ENCODE measurements at regions not wholly inside any gene's neighbourhood (a gene's known extent, or its start where the extent isn't known, plus 50 kb on each side); places are given as distances from the start of the nearest gene placed in this dataset.
"Not testable (repeated sequence)": the region's sequence is repeated elsewhere in the genome, so short reads cannot be mapped to it uniquely, and the experiment has no call there.

DNA sequence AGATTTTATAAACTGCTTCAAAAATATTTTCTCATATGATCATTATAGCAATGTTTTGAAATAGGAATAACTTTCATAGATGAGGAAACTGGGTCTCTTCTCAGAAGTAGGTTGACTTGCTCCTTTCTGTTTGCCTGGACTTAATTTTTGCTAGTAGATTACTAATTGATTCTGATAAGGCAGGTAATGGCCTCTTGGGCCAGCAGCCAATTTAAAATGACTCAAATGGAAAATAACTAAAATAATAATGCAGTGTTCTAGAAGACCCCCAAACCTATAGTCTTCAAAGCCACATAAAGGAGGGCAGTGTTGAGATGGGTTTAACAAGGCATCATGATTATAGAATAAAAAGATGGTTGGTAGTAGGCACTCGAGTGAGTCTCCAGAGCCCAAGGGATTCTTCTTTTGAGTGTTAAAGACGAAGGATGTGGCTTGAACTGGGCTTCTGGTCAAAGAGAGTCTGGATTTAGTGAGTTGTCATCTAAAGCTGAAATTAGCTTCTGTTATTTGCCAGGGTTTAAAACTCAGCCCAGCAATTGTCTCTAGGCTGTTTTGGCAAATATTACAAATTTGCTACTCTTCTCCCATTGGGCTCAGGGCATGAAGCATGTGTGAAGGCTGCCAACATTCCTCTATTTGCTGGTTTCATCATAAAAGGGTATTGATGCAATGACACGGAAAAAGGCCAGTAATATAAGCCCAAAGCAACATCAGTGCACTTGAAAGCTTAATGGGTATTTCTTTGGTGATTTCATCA is 297.1 kb upstream of the MEIS2 start:
- ChIA-PET CTCF (interaction anchor here (0.6 kb wide), 1 partner anchor 1161 kb away, joined by 5 read pairs; no protein-coding TSS in a partner anchor), POLR2A (ENCODE audit: low non-redundant PET) (no interaction called here)
- TF ChIP-seq, protein P1, sequence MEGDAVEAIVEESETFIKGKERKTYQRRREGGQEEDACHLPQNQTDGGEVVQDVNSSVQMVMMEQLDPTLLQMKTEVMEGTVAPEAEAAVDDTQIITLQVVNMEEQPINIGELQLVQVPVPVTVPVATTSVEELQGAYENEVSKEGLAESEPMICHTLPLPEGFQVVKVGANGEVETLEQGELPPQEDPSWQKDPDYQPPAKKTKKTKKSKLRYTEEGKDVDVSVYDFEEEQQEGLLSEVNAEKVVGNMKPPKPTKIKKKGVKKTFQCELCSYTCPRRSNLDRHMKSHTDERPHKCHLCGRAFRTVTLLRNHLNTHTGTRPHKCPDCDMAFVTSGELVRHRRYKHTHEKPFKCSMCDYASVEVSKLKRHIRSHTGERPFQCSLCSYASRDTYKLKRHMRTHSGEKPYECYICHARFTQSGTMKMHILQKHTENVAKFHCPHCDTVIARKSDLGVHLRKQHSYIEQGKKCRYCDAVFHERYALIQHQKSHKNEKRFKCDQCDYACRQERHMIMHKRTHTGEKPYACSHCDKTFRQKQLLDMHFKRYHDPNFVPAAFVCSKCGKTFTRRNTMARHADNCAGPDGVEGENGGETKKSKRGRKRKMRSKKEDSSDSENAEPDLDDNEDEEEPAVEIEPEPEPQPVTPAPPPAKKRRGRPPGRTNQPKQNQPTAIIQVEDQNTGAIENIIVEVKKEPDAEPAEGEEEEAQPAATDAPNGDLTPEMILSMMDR (conservative IDR thresholded peaks at IDR 0.05; ENCODE audit: low read depth) = no peak
- no peak overlapping the region for H3K27ac ChIP-seq
- no peak for DNase-seq (ENCODE audit: low spot score)

DNA sequence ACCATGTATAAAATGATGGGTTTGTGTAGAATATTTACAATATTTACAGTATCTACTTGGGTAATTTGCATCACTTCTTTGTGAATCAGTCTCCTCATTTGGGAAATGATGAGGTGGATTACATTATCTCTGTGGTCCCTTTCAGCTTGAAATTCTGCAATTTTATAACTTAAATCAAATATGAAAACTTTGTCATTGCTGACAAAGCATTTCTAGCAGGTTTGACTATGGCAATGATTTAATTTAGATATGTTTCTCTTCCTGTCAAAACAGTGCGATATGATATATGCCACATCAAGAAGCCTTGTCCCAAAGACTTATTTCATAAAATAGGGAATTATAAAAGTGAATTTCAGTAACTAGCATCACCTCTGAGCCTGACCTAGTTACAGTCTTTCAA is 315.8 kb upstream of the MEIS2 start:
- no peak overlapping the region for H3K27ac ChIP-seq
- no peak for DNase-seq (ENCODE audit: low spot score)
- CTCF ChIA-PET = no interaction called here
- POLR2A ChIA-PET (ENCODE audit: low non-redundant PET) = no interaction called here
- TF ChIP-seq, protein P1 (conservative IDR thresholded peaks at IDR 0.05; ENCODE audit: low read depth) = no peak

DNA sequence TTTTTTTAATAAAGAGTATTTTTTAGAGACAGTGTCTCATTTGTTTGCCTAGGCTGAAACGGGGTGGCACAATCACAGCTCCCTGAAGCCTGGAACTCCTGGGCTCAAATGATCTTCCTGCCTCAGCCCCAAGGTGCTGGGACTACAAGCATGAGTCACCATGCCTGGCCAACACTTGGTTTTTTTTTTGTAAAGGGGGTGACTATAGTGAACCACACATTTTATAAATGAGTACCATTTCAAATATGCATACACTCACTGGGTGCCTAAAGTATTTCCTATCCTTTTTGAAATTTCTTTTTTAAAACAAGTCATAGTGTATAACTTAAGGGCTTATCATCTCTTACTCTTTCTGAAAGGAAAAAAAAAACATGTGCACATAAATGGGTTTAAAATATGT is 325.2 kb upstream of the MEIS2 start:
- POLR2A ChIA-PET (ENCODE audit: low non-redundant PET) = no interaction called here
- no peak for DNase-seq (ENCODE audit: low spot score)
- no peak overlapping the region for H3K27ac ChIP-seq
- CTCF ChIA-PET = no interaction called here
- TF ChIP-seq, protein P1 (conservative IDR thresholded peaks at IDR 0.05; ENCODE audit: low read depth) = no peak

DNA sequence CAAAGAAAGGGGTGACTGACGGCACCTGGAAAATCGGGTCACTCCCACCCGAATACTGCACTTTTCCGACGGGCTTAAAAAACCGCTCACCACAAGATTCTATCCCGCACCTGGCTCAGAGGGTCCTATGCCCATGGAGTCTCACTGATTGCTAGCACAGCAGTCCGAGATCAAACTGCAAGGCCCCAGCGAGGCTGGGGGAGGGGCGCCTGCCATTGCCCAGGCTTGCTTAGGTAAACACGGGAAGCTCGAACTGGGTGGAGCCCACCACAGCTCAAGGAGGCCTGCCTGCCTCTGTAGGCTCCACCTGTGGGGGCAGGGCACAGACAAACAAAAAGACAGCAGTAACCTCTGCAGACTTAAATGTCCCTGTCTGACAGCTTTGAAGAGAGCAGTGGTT is 327.0 kb upstream of the MEIS2 start:
- CTCF ChIA-PET; POLR2A ChIA-PET (ENCODE audit: low non-redundant PET); H3K27ac ChIP-seq; DNase-seq (ENCODE audit: low spot score): not testable (repeated sequence)

DNA sequence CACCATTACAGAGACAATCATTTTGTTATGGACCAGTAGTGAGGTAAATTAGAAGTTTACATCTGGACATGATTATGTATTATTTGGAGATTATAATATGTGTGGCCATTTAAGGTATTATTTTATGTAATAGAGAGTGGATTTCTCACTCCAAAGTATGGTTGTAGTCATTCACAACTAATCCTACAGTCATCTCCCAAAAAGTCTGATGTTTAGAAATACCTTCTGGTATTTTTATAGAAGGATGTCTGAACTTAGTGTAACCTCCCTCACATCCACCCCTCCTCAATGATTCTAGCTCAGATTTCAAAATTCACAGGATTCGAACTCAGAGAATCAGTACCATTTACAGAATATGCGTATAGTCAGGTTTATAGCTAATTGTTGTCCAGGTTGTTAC is 346.6 kb upstream of the MEIS2 start:
- no peak overlapping the region for H3K27ac ChIP-seq
- ChIA-PET CTCF (no interaction called here), POLR2A (ENCODE audit: low non-redundant PET) (no interaction called here)
- TF ChIP-seq, protein P1 (conservative IDR thresholded peaks at IDR 0.05; ENCODE audit: low read depth) = no peak
- no peak for DNase-seq (ENCODE audit: low spot score)

DNA sequence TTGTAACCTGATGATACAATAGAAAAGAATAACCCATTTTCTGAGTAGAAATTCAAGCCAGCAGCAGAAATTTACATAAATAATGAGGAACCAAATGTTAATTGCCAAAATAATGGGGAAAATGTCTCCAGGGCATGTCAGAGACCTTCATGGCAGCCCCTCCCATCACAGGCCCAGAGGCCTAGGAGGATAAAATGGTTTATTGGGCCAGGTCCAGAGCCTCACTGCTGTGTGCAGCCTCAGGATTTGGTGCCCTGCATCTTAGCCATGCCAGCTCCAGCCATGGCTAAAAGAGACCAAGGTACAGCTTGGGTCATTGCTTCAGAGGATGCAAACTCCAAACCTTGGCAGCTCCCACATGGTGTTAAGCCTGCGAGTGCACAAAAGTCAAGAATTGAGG is 352.1 kb upstream of the MEIS2 start:
- ChIA-PET CTCF (no interaction called here), POLR2A (ENCODE audit: low non-redundant PET) (no interaction called here)
- TF ChIP-seq, protein P1 (conservative IDR thresholded peaks at IDR 0.05; ENCODE audit: low read depth) = no peak
- no peak for DNase-seq (ENCODE audit: low spot score)
- no peak overlapping the region for H3K27ac ChIP-seq

DNA sequence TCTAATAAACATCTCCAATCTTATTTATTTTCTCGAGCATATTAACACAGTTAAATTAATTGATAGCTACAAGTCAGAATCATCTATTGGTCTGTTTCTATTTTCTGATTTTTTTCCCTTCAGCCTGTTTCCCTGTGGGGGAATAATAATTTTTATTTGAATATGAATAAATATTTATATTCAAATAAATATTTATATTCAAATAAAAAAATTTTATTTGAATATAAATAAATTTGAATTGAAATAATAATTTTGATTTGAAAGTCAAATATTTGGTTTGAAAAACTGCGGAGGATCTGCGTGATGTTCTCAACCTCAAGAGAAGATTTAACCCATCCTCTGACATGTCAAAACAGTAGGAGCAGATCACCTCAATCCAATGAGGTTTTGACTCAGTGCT is 380.1 kb upstream of the MEIS2 start:
- H3K27ac ChIP-seq = no peak overlapping the region
- TF ChIP-seq, protein P1 (conservative IDR thresholded peaks at IDR 0.05; ENCODE audit: low read depth) = no peak
- CTCF ChIA-PET = no interaction called here
- POLR2A ChIA-PET (ENCODE audit: low non-redundant PET) = interaction anchor here (0.6 kb wide), 1 partner anchor 24 kb away, joined by 3 read pairs; no protein-coding TSS in a partner anchor
- no peak for DNase-seq (ENCODE audit: low spot score)
